ACC112 (cell line): ENCODE measurements at regions not wholly inside any gene's neighbourhood (a gene's known extent, or its start where the extent isn't known, plus 50 kb on each side); places are given as distances from the start of the nearest gene placed in this dataset.
"Not testable (repeated sequence)": the region's sequence is repeated elsewhere in the genome, so short reads cannot be mapped to it uniquely, and the experiment has no call there.

Experiments
- H2AFZ ChIP-seq: fragments of 200-600 bp; sonication (generic); one replicate; pipeline ENCODE4 v1.6.0; 2017; ENCODE audit warnings: antibody characterized with exemption, low read length; ENCODE audit not compliant: unreplicated experiment
- H3K27ac ChIP-seq: fragments of 200-600 bp; sonication (generic); 2 replicates; pipeline ENCODE4 v1.5.1; 2014; ENCODE audit warnings: low read depth, mild to moderate bottlenecking, antibody characterized with exemption, low read length, moderate library complexity
- H3K27me3 ChIP-seq: fragments of 200-600 bp; sonication (generic); 2 replicates; pipeline ENCODE4 v1.6.1; 2014; ENCODE audit warnings: mild to moderate bottlenecking, antibody characterized with exemption, low read length, moderate library complexity, mixed read lengths; ENCODE audit not compliant: insufficient read depth
- H3K36me3 ChIP-seq: fragments of 200-600 bp; sonication (generic); 2 replicates; pipeline ENCODE4 v1.6.1; 2016; ENCODE audit warnings: mild to moderate bottlenecking, antibody characterized with exemption, low read length, moderate library complexity, mixed read lengths; ENCODE audit not compliant: insufficient read depth
- H3K4me1 ChIP-seq: fragments of 200-600 bp; sonication (generic); one replicate; pipeline ENCODE4 v1.6.1; 2016; ENCODE audit warnings: low read length, mixed read lengths; ENCODE audit not compliant: insufficient read depth, unreplicated experiment, control insufficient read depth
- H3K4me3 ChIP-seq: fragments of 200-600 bp; sonication (generic); 2 replicates; pipeline ENCODE4 v1.5.1; 2014; ENCODE audit warnings: mild to moderate bottlenecking, low read depth, low read length
- H3K79me2 ChIP-seq: fragments of 200-600 bp; sonication (generic); one replicate; pipeline ENCODE4 v1.6.0; 2016; ENCODE audit warnings: low read length; ENCODE audit not compliant: control insufficient read depth, unreplicated experiment, insufficient read depth

GRCh38 chr12:12004524-12004923 lies 66.2 kb upstream of the BCL2L14 start:
- H3K27me3 ChIP-seq: peaks cover 14% of the 10 kb centered on the region; the same call in 1 of the 2 replicates
- no peak overlapping the region for H3K4me3 ChIP-seq
- H3K27ac ChIP-seq: no peak overlapping the region

GRCh38 chr12:12007001-12007712 lies 63.6 kb upstream of the BCL2L14 start:
- Histone ChIP-seq H3K36me3 (no peaks in the 10 kb centered on the region), H3K4me1 (peaks cover 11% of the 10 kb centered on the region), H2AFZ (no peak overlapping the region), H3K27ac (no peak overlapping the region), H3K27me3 (peaks cover 14% of the 10 kb centered on the region; the same call in 1 of the 2 replicates), H3K4me3 (no peak overlapping the region), H3K79me2 (no peaks in the 10 kb centered on the region)

More at GRCh38 chr12:12004524-12004923, 66.2 kb upstream of the BCL2L14 start:
- Histone ChIP-seq H2AFZ (no peak overlapping the region), H3K79me2 (no peaks in the 10 kb centered on the region), H3K36me3 (no peaks in the 10 kb centered on the region), H3K4me1 (no peaks in the 10 kb centered on the region)

GRCh38 chr12:12007713-12008231 lies 63.0 kb upstream of the BCL2L14 start:
- no peaks in the 10 kb centered on the region for H3K79me2 ChIP-seq
- H3K4me1 ChIP-seq: peaks cover 11% of the 10 kb centered on the region
- H2AFZ ChIP-seq: no peak overlapping the region
- H3K27me3 ChIP-seq: peaks cover 14% of the 10 kb centered on the region; the same call in 1 of the 2 replicates
- H3K4me3 ChIP-seq: no peak overlapping the region
- H3K36me3 ChIP-seq: no peaks in the 10 kb centered on the region
- H3K27ac ChIP-seq: no peak overlapping the region

GRCh38 chr12:12008232-12008850 lies 62.4 kb upstream of the BCL2L14 start:
- H3K27me3 ChIP-seq: peaks cover 9% of the 10 kb centered on the region; the same call in 1 of the 2 replicates
- H3K36me3 ChIP-seq: no peaks in the 10 kb centered on the region
- H2AFZ ChIP-seq: no peak overlapping the region
- H3K4me1 ChIP-seq: peaks cover 11% of the 10 kb centered on the region
- no peaks in the 10 kb centered on the region for H3K79me2 ChIP-seq
- no peak overlapping the region for H3K4me3 ChIP-seq
- H3K27ac ChIP-seq: no peak overlapping the region

- peaks cover 11% of the 10 kb centered on the region for H3K4me1 ChIP-seq
- H3K27me3 ChIP-seq: peaks cover 5% of the 10 kb centered on the region; the same call in 1 of the 2 replicates
- no peak overlapping the region for H3K27ac ChIP-seq
- H2AFZ ChIP-seq: no peak overlapping the region
- H3K36me3 ChIP-seq: no peaks in the 10 kb centered on the region
- no peaks in the 10 kb centered on the region for H3K79me2 ChIP-seq
- H3K4me3 ChIP-seq: no peak overlapping the region
Measured at GRCh38 chr12:12008931-12009611, 61.7 kb upstream of the BCL2L14 start.

GRCh38 chr12:12009749-12010276 lies 60.9 kb upstream of the BCL2L14 start:
- not testable (repeated sequence) for H2AFZ ChIP-seq, H3K27ac ChIP-seq, H3K27me3 ChIP-seq, H3K36me3 ChIP-seq, H3K79me2 ChIP-seq, H3K4me3 ChIP-seq
- peaks cover 11% of the 10 kb centered on the region for H3K4me1 ChIP-seq

GRCh38 chr12:12010277-12011039 lies 60.3 kb upstream of the BCL2L14 start:
- no peak overlapping the region for H2AFZ ChIP-seq

GRCh38 chr12:12011880-12012260 lies 58.9 kb upstream of the BCL2L14 start:
- Histone ChIP-seq H3K4me1 (peaks cover 11% of the 10 kb centered on the region), H3K79me2 (no peaks in the 10 kb centered on the region), H2AFZ (no peak overlapping the region), H3K27me3 (no peaks in the 10 kb centered on the region), H3K27ac (no peak overlapping the region), H3K4me3 (no peak overlapping the region), H3K36me3 (no peaks in the 10 kb centered on the region)

More at GRCh38 chr12:12010277-12011039, 60.3 kb upstream of the BCL2L14 start:
- Histone ChIP-seq H3K79me2 (no peaks in the 10 kb centered on the region), H3K27ac (no peak overlapping the region), H3K4me3 (no peak overlapping the region), H3K4me1 (peaks cover 11% of the 10 kb centered on the region), H3K27me3 (no peaks in the 10 kb centered on the region), H3K36me3 (no peaks in the 10 kb centered on the region)

- no peak overlapping the region for H3K27ac ChIP-seq
- H3K79me2 ChIP-seq: no peaks in the 10 kb centered on the region
- H3K27me3 ChIP-seq: no peaks in the 10 kb centered on the region
- H3K36me3 ChIP-seq: no peaks in the 10 kb centered on the region
- no peak overlapping the region for H3K4me3 ChIP-seq
- peaks cover 11% of the 10 kb centered on the region for H3K4me1 ChIP-seq
- no peak overlapping the region for H2AFZ ChIP-seq
Measured at GRCh38 chr12:12015073-12015685, 55.6 kb upstream of the BCL2L14 start.
